Activated T-cell treated with anti-CD3 and anti-CD28 coated beads for 1 hour (primary cell): ENCODE measurements at regions not wholly inside any gene's neighbourhood (a gene's known extent, or its start where the extent isn't known, plus 50 kb on each side); places are given as distances from the start of the nearest gene placed in this dataset.

Source experiments
- DNase-seq: peaks from one replicate; pipeline ENCODE4 v3.0.0-alpha.2; 2020; ENCODE audit warnings: low read depth

DNA sequence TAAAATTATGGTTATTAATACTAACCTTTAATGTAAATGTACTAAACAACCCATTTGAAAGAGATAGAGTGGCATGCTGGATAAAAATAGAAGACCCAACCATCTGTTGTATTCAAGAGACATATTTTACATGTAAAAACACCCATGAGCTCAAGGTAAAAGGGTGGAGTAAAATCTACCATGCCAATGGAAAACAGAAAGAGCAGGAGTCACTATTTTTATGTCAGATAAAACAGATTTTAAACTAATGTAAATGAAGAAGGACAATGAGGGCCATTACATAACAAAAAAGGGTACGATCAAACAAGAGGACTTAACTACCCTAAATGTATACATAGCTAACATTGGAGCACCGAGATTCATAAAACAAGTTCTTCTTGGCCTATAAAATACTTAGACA lies 66.3 kb downstream of the ITM2A start:
- no peak for DNase-seq

DNA sequence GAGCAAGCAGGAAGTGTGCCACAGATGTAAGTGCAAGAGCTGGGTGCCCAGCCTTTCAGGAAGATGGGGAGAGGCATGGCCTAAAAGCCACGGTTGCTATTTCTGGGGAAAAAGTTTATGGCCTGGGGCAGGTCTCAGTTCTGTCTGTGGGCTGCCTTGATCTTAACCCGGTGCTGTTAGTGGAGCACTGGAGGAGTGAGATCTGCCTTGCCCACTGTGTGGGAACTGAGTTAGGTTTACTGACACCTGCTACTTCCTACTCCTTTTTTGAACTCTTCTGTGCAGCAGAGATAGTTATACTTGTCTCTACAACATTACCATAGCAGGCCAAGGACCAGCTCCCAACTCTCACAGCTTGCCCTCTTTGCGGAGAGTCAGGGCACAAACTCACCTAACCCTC lies 76.5 kb downstream of the ITM2A start:
- DNase-seq = no peak

GRCh38 chrX:79288733-79289132 lies 78.4 kb downstream of the ITM2A start:
- no peak for DNase-seq

DNA sequence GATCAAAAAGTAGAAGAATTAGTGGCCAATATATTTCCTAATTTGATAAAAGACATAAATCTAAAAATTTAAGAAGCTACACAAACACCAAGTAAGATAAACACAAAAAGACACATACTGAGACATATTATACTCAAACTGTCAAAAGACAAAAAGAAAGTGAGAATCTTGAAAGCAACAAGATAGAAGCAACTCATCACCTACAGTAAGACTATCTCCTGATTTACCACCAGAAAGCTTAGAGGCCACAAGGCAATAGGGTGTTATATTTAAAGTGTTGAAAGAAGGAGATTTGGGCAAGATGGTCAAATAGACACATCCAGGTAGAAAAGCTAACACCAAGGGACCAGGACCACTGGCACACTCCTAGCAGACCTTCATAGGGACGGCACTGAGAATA lies 79.4 kb downstream of the ITM2A start:
- DNase-seq = no peak

DNA sequence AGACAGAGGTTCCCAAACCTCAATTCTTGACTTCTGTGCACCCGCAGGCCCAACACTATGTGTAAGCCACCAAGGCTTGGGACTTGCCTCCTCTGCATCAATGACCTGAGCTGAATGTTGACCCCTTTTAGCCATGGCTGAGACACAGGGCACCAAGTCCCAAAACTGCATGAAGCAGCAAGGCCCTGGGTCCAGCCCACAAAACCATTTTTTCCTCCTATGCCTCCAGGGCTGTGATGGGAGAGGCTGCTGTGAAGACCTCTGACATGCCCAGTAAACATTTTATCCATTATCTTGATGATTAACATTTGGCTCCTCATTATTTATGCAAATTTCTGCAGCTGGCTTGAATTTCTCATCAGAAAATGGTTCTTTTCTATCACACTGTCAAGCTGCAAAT lies 85.4 kb downstream of the ITM2A start:
- no peak for DNase-seq

GRCh38 chrX:79270401-79270800 lies 96.7 kb downstream of the ITM2A start:
- peak; percentile 62 for DNase-seq

DNA sequence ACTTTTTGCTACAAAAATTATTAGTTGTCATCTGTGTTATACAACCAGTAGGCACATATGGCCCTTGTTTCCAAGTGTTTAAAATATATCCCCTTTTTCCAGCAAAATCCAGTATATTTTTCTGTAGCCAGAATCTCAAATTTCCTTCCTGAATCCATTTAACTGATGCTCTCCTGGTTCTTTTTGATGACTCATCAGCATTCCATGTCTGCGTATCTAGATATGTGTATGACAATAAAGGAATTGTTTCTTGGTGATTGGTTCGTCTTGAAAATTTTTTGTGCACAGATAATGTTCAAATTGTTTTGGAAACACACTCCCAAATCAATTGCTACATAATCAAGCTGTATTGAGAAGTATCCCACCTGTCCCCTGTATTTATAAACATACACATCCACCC lies 98.3 kb downstream of the ITM2A start:
- no peak for DNase-seq

- DNase-seq = no peak
Measured at GRCh38 chrX:79266702-79267101, 100.4 kb downstream of the ITM2A start.

- no peak for DNase-seq
Measured at GRCh38 chrX:79263550-79263949, 103.6 kb downstream of the ITM2A start.

DNA sequence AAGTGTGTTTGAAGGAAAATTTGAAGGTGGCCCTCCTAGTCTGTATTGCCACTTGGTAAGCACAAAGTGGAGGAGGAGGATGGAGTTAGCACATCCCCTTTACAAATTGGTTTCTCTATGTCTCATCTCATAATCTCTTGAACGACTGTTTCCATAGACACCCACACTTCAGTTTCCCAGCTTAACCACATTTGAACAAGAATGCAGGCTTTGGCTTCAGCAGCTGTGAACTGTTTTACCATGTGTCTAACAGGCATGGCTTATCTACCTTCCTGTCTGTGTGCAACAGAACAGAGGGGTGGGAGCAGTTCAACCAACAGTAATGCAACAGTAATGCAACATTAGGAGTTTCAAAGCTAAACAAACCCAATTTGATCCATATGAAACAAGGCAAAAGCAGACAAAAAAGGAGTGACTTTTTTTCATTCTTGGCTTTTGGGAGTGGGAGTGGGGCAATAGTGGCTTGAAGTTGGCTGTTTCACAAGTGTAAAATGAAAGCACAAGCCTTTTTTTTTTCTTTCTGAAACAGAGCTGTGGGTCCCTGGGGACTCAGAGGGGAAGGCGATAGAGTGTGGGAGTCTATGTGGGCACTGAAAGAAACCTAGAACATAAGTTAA lies 108.0 kb downstream of the ITM2A start:
- DNase-seq = no peak

GRCh38 chrX:79243691-79244090 lies 99.2 kb downstream of the GPR174 start:
- DNase-seq = no peak

DNA sequence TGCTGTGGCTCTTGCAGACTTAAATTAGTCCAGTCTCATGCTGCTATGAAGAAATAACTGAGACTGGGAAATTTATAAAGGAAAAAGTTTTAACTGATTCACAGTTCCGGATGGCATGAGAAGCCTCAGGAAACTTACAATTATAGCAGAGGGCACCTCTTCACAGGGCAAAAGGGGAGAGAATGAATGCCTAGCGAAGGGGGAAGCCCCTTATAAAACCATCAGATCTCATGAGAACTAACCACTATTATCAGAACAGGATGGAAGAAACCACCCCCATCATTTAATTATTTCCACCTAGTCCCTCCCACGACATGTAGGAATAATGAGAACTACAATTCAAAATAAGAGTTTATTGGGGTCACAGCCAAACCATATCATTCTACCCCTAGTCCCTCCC lies 91.4 kb downstream of the GPR174 start:
- no peak for DNase-seq

GRCh38 chrX:79231662-79232061 lies 87.2 kb downstream of the GPR174 start:
- no peak for DNase-seq
